Neural progenitor cell (in vitro differentiated cells): ENCODE measurements at regions not wholly inside any gene's neighbourhood (a gene's known extent, or its start where the extent isn't known, plus 50 kb on each side); places are given as distances from the start of the nearest gene placed in this dataset.

ENCODE experiments used
- DNase-seq: peaks from one replicate; pipeline ENCODE4 v3.0.0-alpha.2; 2016; ENCODE audit warnings: low spot score
- H2AFZ ChIP-seq: fragments of 200-600 bp; sonication (generic); replicated peaks from 2 replicates; pipeline ENCODE4 v1.6.1; 2016; ENCODE audit warnings: antibody characterized with exemption
- H3F3A ChIP-seq: fragments of 200-600 bp; sonication (generic); 2 replicates; pipeline ENCODE4 v1.6.1; 2016; ENCODE audit warnings: antibody characterized with exemption, low read depth
- H3K27ac ChIP-seq: fragments of 200-600 bp; sonication (generic); 2 replicates; pipeline ENCODE4 v1.5.1; 2016; ENCODE audit warnings: mild to moderate bottlenecking
- H3K27me3 ChIP-seq: fragments of 200-600 bp; sonication (generic); 2 replicates; pipeline ENCODE4 v1.6.1; 2016; ENCODE audit warnings: mild to moderate bottlenecking, moderate library complexity
- H3K36me3 ChIP-seq: fragments of 200-600 bp; sonication (generic); 2 replicates; pipeline ENCODE4 v1.5.1; 2016
- H3K4me1 ChIP-seq: fragments of 200-600 bp; sonication (generic); 2 replicates; pipeline ENCODE4 v1.6.1; 2016; ENCODE audit warnings: mixed run types
- H3K4me2 ChIP-seq: fragments of 200-600 bp; sonication (generic); 2 replicates; pipeline ENCODE4 v1.6.1; 2016
- H3K4me3 ChIP-seq: fragments of 200-600 bp; sonication (generic); 2 replicates; pipeline ENCODE4 v1.5.1; 2016
- H3K79me2 ChIP-seq: fragments of 200-600 bp; sonication (generic); 2 replicates; pipeline ENCODE4 v1.6.1; 2016; ENCODE audit warnings: low read depth
- H3K9ac ChIP-seq: fragments of 200-600 bp; sonication (generic); 2 replicates; pipeline ENCODE4 v1.6.1; 2016
- H3K9me3 ChIP-seq: fragments of 200-600 bp; sonication (generic); 2 replicates; pipeline ENCODE4 v1.5.1; 2016; ENCODE audit warnings: low read depth
- H4K20me1 ChIP-seq: fragments of 200-600 bp; sonication (generic); 2 replicates; pipeline ENCODE4 v1.6.1; 2016; ENCODE audit warnings: low read depth
- H3K27ac Mint-ChIP-seq: 3 replicates; pipeline ENCODE4 v1.8.0; 2021; ENCODE audit warnings: mixed read lengths
- H3K27me3 Mint-ChIP-seq: 2 replicates; pipeline ENCODE4 v1.8.0; 2022; ENCODE audit warnings: low read depth, mild to moderate bottlenecking, inconsistent platforms, moderate library complexity, mixed read lengths; ENCODE audit not compliant: insufficient read depth
- H3K36me3 Mint-ChIP-seq: 3 replicates; pipeline ENCODE4 v1.8.0; 2021; ENCODE audit warnings: mixed read lengths
- H3K4me1 Mint-ChIP-seq: 3 replicates; pipeline ENCODE4 v1.8.0; 2021; ENCODE audit warnings: mixed read lengths
- H3K4me3 Mint-ChIP-seq: 3 replicates; pipeline ENCODE4 v1.8.0; 2021; ENCODE audit warnings: mild to moderate bottlenecking, moderate library complexity, mixed read lengths
- H3K9me3 Mint-ChIP-seq: 3 replicates; pipeline ENCODE4 v1.8.0; 2020; ENCODE audit warnings: mixed read lengths
- EZH2 ChIP-seq: fragments of 200-600 bp; sonication (generic); IDR thresholded peaks from 2 replicates; pipeline ENCODE4 v1.6.1; 2017; ENCODE audit warnings: antibody characterized with exemption, mild to moderate bottlenecking, moderate library complexity
- EZH2phosphoT487 ChIP-seq: fragments of 200-600 bp; sonication (generic); IDR thresholded peaks from 2 replicates; pipeline ENCODE4 v1.6.1; 2017; ENCODE audit warnings: antibody characterized with exemption
- TF ChIP-seq, protein P1 (sequence below): fragments of 200-600 bp; sonication (generic); IDR thresholded peaks from 2 replicates; pipeline ENCODE4 v1.5.1; 2017; ENCODE audit warnings: antibody characterized with exemption, mild to moderate bottlenecking

DNA sequence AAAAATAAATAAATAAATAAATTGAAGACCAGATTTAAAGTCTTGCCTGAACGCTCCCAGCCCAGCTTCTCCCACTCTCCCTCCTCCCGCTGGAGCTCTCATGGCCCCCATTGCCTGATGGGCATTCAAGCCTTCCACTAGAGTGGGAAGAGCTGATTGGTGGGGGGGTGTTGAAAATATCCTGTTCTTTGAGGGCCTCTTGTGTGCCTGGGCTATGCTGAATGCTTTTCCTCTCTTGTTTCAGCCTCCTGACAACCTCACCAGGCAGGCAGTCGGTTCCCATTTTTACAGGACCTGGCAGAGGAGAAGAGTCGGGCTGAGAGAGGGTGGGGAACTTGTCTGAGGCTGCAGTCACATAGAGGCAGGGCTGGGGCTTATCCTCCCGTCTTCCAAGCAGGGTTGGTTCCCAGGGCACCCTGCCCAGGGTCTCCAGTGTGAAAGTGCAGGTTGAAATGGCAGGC lies 59.2 kb upstream of the SSBP3 start:
- Histone ChIP-seq H3K36me3 (no peaks in the 10 kb centered on the region), H2AFZ (peak overlapping the region; percentile 54), H3K27me3 (no peaks in the 10 kb centered on the region), H3K4me2 (no peak overlapping the region), H3K4me3 (no peak overlapping the region), H3K9me3 (no peaks in the 10 kb centered on the region), H3K27ac (no peak overlapping the region), H4K20me1 (no peaks in the 10 kb centered on the region), H3F3A (peaks cover 6% of the 10 kb centered on the region), H3K9ac (no peak overlapping the region), H3K4me1 (peaks cover 42% of the 10 kb centered on the region), H3K79me2 (no peaks in the 10 kb centered on the region)
- peaks cover 2% of the 10 kb centered on the region for H3K9me3 Mint-ChIP-seq
- H3K27me3 Mint-ChIP-seq = peaks cover 5% of the 10 kb centered on the region
- H3K36me3 Mint-ChIP-seq = peaks cover 4% of the 10 kb centered on the region
- peak overlapping the region; percentile 97 for H3K27ac Mint-ChIP-seq
- no peak overlapping the region for H3K4me3 Mint-ChIP-seq
- TF ChIP-seq, protein P1, sequence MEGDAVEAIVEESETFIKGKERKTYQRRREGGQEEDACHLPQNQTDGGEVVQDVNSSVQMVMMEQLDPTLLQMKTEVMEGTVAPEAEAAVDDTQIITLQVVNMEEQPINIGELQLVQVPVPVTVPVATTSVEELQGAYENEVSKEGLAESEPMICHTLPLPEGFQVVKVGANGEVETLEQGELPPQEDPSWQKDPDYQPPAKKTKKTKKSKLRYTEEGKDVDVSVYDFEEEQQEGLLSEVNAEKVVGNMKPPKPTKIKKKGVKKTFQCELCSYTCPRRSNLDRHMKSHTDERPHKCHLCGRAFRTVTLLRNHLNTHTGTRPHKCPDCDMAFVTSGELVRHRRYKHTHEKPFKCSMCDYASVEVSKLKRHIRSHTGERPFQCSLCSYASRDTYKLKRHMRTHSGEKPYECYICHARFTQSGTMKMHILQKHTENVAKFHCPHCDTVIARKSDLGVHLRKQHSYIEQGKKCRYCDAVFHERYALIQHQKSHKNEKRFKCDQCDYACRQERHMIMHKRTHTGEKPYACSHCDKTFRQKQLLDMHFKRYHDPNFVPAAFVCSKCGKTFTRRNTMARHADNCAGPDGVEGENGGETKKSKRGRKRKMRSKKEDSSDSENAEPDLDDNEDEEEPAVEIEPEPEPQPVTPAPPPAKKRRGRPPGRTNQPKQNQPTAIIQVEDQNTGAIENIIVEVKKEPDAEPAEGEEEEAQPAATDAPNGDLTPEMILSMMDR = no peak
- TF ChIP-seq EZH2 (no peak), EZH2phosphoT487 (no peak)
- DNase-seq = no peak
- H3K4me1 Mint-ChIP-seq = peaks cover 54% of the 10 kb centered on the region

DNA sequence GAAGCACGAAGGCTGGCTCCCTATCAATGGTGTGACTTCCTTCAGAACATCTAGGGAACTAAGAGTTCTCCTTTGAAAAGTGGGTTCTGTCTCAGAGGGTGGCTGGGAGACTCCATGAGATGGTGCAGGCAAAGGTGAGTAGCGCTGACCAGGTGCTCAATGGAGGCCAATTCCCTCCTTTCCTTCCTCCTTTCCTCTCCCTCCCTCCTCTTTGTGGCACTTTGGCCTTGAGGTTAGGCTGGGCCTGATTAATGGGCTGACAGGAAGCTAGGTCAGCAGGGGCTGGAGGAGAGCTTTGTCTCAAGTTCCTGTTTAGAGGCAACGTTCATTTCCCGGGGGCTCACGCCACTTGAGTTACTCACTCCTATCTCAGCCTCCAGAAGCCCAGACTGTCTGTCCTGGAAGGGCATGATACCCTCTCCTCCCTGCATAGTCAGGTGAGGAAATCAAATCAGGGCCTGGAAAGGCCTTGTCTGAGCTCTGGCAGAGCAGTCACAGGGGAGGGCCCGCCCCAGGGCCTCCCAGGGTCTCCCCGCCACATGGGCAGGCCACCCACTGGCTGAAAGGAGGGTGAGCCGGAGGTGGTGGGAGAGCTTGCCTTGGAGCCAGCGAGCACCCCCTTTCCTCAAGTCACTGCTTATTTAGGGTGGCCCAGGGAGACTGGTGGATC lies 58.4 kb upstream of the SSBP3 start:
- no peak overlapping the region for H3K9ac ChIP-seq
- H4K20me1 ChIP-seq = no peaks in the 10 kb centered on the region
- H3K27ac Mint-ChIP-seq = peak overlapping the region; percentile 63
- H3K9me3 ChIP-seq = no peaks in the 10 kb centered on the region
- H3K4me2 ChIP-seq = no peak overlapping the region
- TF ChIP-seq EZH2 = no peak
- TF ChIP-seq EZH2phosphoT487 = no peak
- TF ChIP-seq, protein P1 = no peak
- H2AFZ ChIP-seq = no peak overlapping the region
- no peak overlapping the region for H3K27ac ChIP-seq
- H3K4me3 ChIP-seq = no peak overlapping the region
- peaks cover 2% of the 10 kb centered on the region for H3K9me3 Mint-ChIP-seq
- peaks cover 4% of the 10 kb centered on the region for H3K36me3 Mint-ChIP-seq
- DNase-seq = no peak
- H3F3A ChIP-seq = peaks cover 6% of the 10 kb centered on the region
- no peaks in the 10 kb centered on the region for H3K27me3 ChIP-seq
- peaks cover 5% of the 10 kb centered on the region for H3K27me3 Mint-ChIP-seq
- H3K79me2 ChIP-seq = no peaks in the 10 kb centered on the region
- H3K4me3 Mint-ChIP-seq = peak overlapping the region; percentile 35
- H3K4me1 Mint-ChIP-seq = peaks cover 62% of the 10 kb centered on the region
- H3K4me1 ChIP-seq = peaks cover 48% of the 10 kb centered on the region
- no peaks in the 10 kb centered on the region for H3K36me3 ChIP-seq

DNA sequence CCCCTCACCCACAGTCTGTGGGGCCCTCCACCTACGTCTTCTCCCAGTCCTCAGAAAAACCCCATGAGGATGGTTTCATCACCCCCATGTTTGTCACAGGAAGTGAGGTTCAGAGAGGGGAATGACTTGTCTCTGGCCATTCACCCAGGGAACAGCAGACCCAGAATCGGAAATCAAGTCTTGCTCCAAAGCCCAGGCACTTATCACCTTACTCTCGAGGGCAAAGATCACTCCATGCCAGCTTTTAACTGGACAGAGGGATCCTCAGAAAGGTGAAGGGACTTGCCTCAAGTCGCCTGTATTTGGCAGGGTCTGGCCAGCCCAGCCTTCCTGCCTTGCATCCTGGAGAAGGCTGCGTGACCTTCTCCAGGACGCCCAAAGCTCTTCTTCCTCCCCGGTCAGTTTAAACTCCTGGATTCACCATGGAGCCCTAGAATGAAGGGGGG lies 57.9 kb upstream of the SSBP3 start:
- Histone ChIP-seq H3K27me3 (no peaks in the 10 kb centered on the region), H3K36me3 (no peaks in the 10 kb centered on the region), H4K20me1 (no peaks in the 10 kb centered on the region), H3K9ac (no peak overlapping the region), H3F3A (peaks cover 6% of the 10 kb centered on the region), H3K27ac (no peak overlapping the region), H3K4me2 (peak overlapping the region; percentile 41), H2AFZ (no peak overlapping the region), H3K9me3 (no peaks in the 10 kb centered on the region), H3K4me3 (no peak overlapping the region), H3K4me1 (peaks cover 52% of the 10 kb centered on the region), H3K79me2 (no peaks in the 10 kb centered on the region)
- no peak overlapping the region for H3K4me3 Mint-ChIP-seq
- peaks cover under 1% of the 10 kb centered on the region for H3K27me3 Mint-ChIP-seq
- peaks cover 4% of the 10 kb centered on the region for H3K36me3 Mint-ChIP-seq
- peak overlapping the region; percentile 24 for H3K27ac Mint-ChIP-seq
- H3K4me1 Mint-ChIP-seq = peaks cover 64% of the 10 kb centered on the region
- no peak for DNase-seq
- TF ChIP-seq EZH2 (no peak), EZH2phosphoT487 (no peak)
- TF ChIP-seq, protein P1 = no peak
- no peaks in the 10 kb centered on the region for H3K9me3 Mint-ChIP-seq
